Heart left ventricle (tissue), 16 donors: ENCODE measurements at regions not wholly inside any gene's neighbourhood (a gene's known extent, or its start where the extent isn't known, plus 50 kb on each side); places are given as distances from the start of the nearest gene placed in this dataset.

ENCODE experiments used
- ATAC-seq, 4 donors: fragments of 200-7000 bp; cut with Tn5 transposase; one replicate each; pipeline ENCODE4 v1.9.1; 2020 to 2022; ENCODE audit warnings: moderate library complexity in 4 of 4, mild to moderate bottlenecking in 3 of 4, moderate number of reproducible peaks in 1 of 4
- DNase-seq, 5 donors: peaks; one replicate each; pipeline ENCODE4 v3.0.0-alpha.2; 2020
- H3K27ac ChIP-seq, 12 donors: fragments of 200-600 bp; sonication (generic) in 4 of 12; one replicate each; pipeline versions ENCODE4 v1.5.0 to v1.8.0; 2016 to 2022; ENCODE audit warnings: mild to moderate bottlenecking in 2 of 12
- H3K27me3 ChIP-seq, 9 donors: fragments of 200-600 bp; sonication (generic) in 2 of 9; one replicate each; pipeline versions ENCODE4 v1.5.1 to v1.8.0; 2016 to 2022; ENCODE audit warnings: mild to moderate bottlenecking in 3 of 9
- H3K36me3 ChIP-seq, 9 donors: fragments of 200-600 bp; sonication (generic) in 2 of 9; one replicate each; pipeline versions ENCODE4 v1.5.0 to v1.8.0; 2018 to 2022; ENCODE audit warnings: mild to moderate bottlenecking in 2 of 9
- H3K4me1 ChIP-seq, 12 donors: fragments of 200-600 bp; sonication (generic) in 4 of 12; one replicate each; pipeline versions ENCODE4 v1.5.0 to v1.8.0; 2016 to 2022; ENCODE audit warnings: mild to moderate bottlenecking in 3 of 12
- H3K4me3 ChIP-seq, 12 donors: fragments of 200-600 bp; sonication (generic) in 4 of 12; one replicate each; pipeline versions ENCODE4 v1.5.0 to v1.8.0; 2017 to 2022; ENCODE audit warnings: mild to moderate bottlenecking in 9 of 12, moderate library complexity in 4 of 12
- H3K9me3 ChIP-seq, 12 donors: fragments of 200-600 bp; sonication (generic) in 4 of 12; one replicate each; pipeline versions ENCODE4 v1.5.0 to v1.8.0; 2016 to 2022; ENCODE audit warnings: mild to moderate bottlenecking in 1 of 12
- CTCF ChIP-seq, 12 donors: fragments of 200-600 bp; sonication (generic) in 4 of 12; IDR thresholded peaks; one replicate each; pipeline versions ENCODE4 v1.5.0 to v1.8.0; 2018 to 2022; ENCODE audit warnings: antibody characterized with exemption in 12 of 12, mild to moderate bottlenecking in 5 of 12
- POLR2A ChIP-seq, 2 donors: fragments of 450-650 bp; IDR thresholded peaks; one replicate each; pipeline ENCODE4 v1.6.1; 2017; ENCODE audit warnings: antibody characterized with exemption in 2 of 2, mild to moderate bottlenecking in 2 of 2, moderate library complexity in 2 of 2
- WGBS, 4 donors: extraction: QIAGEN DNeasy Blood & Tissue Kit in 2 of 4; methylation state at CpG; one replicate each; pipeline versions ENCODE4 v1.1.5 to v1.1.7; 2013 to 2018; 5-methylcytosine and 5-hydroxymethylcytosine counted together
- intact Hi-C, 10 donors: fragments of 100-400 bp; cut with DNase I; formaldehyde crosslinking; loops; one replicate each; pipeline versions ENCODE4 v1.11.1 to v1.14.2; 2022
- donor health status: ischemic (EF 13 %, LVEDD 7.1; RV severe dilation, severe dysfunction).
- donor health status: healthy with polysubstance abuse.
- donor health status: DM: no; HTN: yes; CAD: no.
- donor health status: DM: no; HTN: no; CAD: no.
- donor health status: ischemic (EF 25% LVEDD 6.9; RV normal size, moderate dysfunction).
- donor health status: ischemic (EF 25% LVEDD 5.7; RV mildly dilated, moderate dysfunction).
- donor health status: healthy.
- donor health status: DM: yes; HTN: yes; CAD: no.
- donor health status: ischemic (EF 35%, LVEDD 5.7; RV mildly dilated, moderate dysfunction).
- donor health status: nonischemic (EF 11% LVEDD 7.7; RV severe dilation, severe dysfunction).
- donor health status: DM: yes; HTN: yes; CAD: no.
- donor health status: PGD.
- donor health status: ischemic (EF 29% LVEDD 5.4; RV normal size, mild dysfunction).
- donor health status: nonischemic (EF 23%, LVEDD 6.1; RV moderate dilation, normal function).

- H3K36me3 ChIP-seq: no peaks in the 10 kb centered on the region
- intact Hi-C loops: no loop called here
- H3K27me3 ChIP-seq: no peaks in the 10 kb centered on the region
- DNase-seq: no peak
- no peak for ATAC-seq
- no peaks in the 10 kb centered on the region for H3K4me1 ChIP-seq
- 59 to 77% (median 71%) methylated on average over 1 of the region's 1 CpG for WGBS, 4 donors
- no peaks in the 10 kb centered on the region for H3K9me3 ChIP-seq
- no peak overlapping the region for H3K27ac ChIP-seq
- TF ChIP-seq CTCF (IDR thresholded peaks at IDR 0.05): no peak
- TF ChIP-seq POLR2A (IDR thresholded peaks at IDR 0.05): no peak
- H3K4me3 ChIP-seq: no peak overlapping the region
These were observed 887.4 kb downstream of the PLA2G4A start for GRCh38 chr1:187716160-187716559.

GRCh38 chr1:187718527-187718926 is 889.8 kb downstream of the PLA2G4A start:
- no peak overlapping the region for H3K27ac ChIP-seq
- TF ChIP-seq POLR2A (IDR thresholded peaks at IDR 0.05) (no peak), CTCF (IDR thresholded peaks at IDR 0.05) (no peak)
- WGBS, 4 donors: 75 to 82% (median 78%) methylated on average over 3 of the region's 3 CpGs

GRCh38 chr1:187721216-187721615 is 892.5 kb downstream of the PLA2G4A start:
- no peak for TF ChIP-seq CTCF (IDR thresholded peaks at IDR 0.05)
- TF ChIP-seq POLR2A (IDR thresholded peaks at IDR 0.05): no peak
- no peaks in the 10 kb centered on the region for H3K27me3 ChIP-seq
- no peaks in the 10 kb centered on the region for H3K4me1 ChIP-seq
- no peaks in the 10 kb centered on the region for H3K9me3 ChIP-seq
- no peak overlapping the region for H3K27ac ChIP-seq
- DNase-seq (no peak), ATAC-seq (no peak)
- intact Hi-C loops: no loop called here
- no peak overlapping the region for H3K4me3 ChIP-seq
- no peaks in the 10 kb centered on the region for H3K36me3 ChIP-seq

More at GRCh38 chr1:187718527-187718926, 889.8 kb downstream of the PLA2G4A start:
- Histone ChIP-seq H3K27me3 (no peaks in the 10 kb centered on the region), H3K4me3 (no peak overlapping the region), H3K36me3 (no peaks in the 10 kb centered on the region), H3K9me3 (no peaks in the 10 kb centered on the region), H3K4me1 (no peaks in the 10 kb centered on the region)
- DNase-seq (no peak), ATAC-seq (no peak)
- intact Hi-C loops: no loop called here

- H3K27me3 ChIP-seq: no peaks in the 10 kb centered on the region
- WGBS, 4 donors: 68 to 86% (median 77%) methylated on average over 2 of the region's 2 CpGs
- no peak for ATAC-seq
These were observed 896.5 kb downstream of the PLA2G4A start for GRCh38 chr1:187725216-187725615.

More at GRCh38 chr1:187725216-187725615, 896.5 kb downstream of the PLA2G4A start:
- Histone ChIP-seq H3K4me1 (no peaks in the 10 kb centered on the region), H3K27ac (no peak overlapping the region), H3K9me3 (no peaks in the 10 kb centered on the region), H3K36me3 (no peaks in the 10 kb centered on the region), H3K4me3 (no peak overlapping the region)
- DNase-seq: no peak
- TF ChIP-seq CTCF (IDR thresholded peaks at IDR 0.05) (no peak), POLR2A (IDR thresholded peaks at IDR 0.05) (no peak)
- intact Hi-C loops: no loop called here
